IPS-15b (cell line): ENCODE measurements at regions not wholly inside any gene's neighbourhood (a gene's known extent, or its start where the extent isn't known, plus 50 kb on each side); places are given as distances from the start of the nearest gene placed in this dataset.

Source experiments
- H3K27me3 ChIP-seq: one replicate; pipeline ENCODE4 v1.6.1; 2013; ENCODE audit warnings: low read length; ENCODE audit not compliant: control insufficient read depth, insufficient read depth
- H3K36me3 ChIP-seq: one replicate; pipeline ENCODE4 v1.6.1; 2013; ENCODE audit warnings: low read length; ENCODE audit not compliant: control insufficient read depth, insufficient read depth
- H3K4me1 ChIP-seq: one replicate; pipeline ENCODE4 v1.6.1; 2013; ENCODE audit warnings: mild to moderate bottlenecking, low read length; ENCODE audit not compliant: control insufficient read depth, insufficient read depth
- H3K4me3 ChIP-seq: one replicate; pipeline ENCODE4 v1.5.1; 2013; ENCODE audit warnings: low read depth, low read length
- H3K9ac ChIP-seq: one replicate; pipeline ENCODE4 v1.6.1; 2013; ENCODE audit warnings: low read depth, mild to moderate bottlenecking, low read length
- H3K9me3 ChIP-seq: one replicate; pipeline ENCODE4 v1.6.1; 2013; ENCODE audit warnings: mild to moderate bottlenecking, low read length; ENCODE audit not compliant: control insufficient read depth, insufficient read depth

DNA sequence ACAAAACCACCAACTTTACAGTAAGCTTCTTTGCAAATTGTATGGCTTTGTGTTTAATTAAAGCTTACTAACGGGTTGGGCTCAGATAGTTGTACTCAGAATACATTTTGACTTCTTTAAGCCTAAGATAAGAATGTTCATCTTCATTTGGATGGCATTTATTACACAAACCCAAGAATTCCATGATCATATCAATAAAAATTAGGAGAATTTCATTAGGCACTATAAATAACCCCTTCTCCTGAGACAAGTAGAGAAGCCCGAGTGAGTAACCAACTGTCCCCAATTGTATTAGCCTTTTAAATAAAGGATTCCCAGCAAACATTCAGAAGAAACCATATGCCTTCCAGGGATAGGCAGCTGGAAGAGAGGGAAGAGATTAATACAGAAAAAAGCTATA is 504.7 kb downstream of the KCNJ2 start:
- H3K4me1 ChIP-seq = no peaks in the 10 kb centered on the region

DNA sequence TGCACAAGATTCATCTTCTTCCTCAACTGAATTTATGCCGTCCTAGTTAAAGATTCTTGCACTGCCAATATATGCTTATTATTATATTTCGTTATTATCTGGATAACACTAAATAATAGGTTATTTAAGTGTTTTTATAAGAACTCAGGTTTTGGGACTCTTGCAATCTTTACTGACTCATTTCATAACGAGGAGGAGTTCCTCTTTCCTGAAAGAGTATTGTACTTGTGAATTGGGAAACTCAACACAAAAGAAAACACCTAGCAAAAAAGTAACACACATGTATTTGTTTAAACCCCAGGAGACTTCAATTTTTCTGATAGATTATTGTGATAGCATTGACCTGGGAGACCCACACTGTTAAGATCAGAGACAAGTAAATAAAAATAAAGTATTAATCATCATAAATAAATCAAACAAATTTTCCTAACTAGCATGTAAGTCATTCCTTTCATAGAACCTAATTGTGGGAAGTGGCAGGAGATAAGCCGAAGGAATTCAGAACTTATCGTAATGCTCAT is 505.8 kb downstream of the KCNJ2 start:
- Histone ChIP-seq H3K9ac (no peak overlapping the region), H3K36me3 (no peaks in the 10 kb centered on the region), H3K4me3 (no peak overlapping the region), H3K9me3 (no peaks in the 10 kb centered on the region), H3K4me1 (no peaks in the 10 kb centered on the region), H3K27me3 (no peaks in the 10 kb centered on the region)

More for the DNA sequence above, 504.7 kb downstream of the KCNJ2 start:
- no peaks in the 10 kb centered on the region for H3K36me3 ChIP-seq
- H3K9ac ChIP-seq = no peak overlapping the region
- H3K27me3 ChIP-seq = no peaks in the 10 kb centered on the region
- no peaks in the 10 kb centered on the region for H3K9me3 ChIP-seq
- H3K4me3 ChIP-seq = no peak overlapping the region

DNA sequence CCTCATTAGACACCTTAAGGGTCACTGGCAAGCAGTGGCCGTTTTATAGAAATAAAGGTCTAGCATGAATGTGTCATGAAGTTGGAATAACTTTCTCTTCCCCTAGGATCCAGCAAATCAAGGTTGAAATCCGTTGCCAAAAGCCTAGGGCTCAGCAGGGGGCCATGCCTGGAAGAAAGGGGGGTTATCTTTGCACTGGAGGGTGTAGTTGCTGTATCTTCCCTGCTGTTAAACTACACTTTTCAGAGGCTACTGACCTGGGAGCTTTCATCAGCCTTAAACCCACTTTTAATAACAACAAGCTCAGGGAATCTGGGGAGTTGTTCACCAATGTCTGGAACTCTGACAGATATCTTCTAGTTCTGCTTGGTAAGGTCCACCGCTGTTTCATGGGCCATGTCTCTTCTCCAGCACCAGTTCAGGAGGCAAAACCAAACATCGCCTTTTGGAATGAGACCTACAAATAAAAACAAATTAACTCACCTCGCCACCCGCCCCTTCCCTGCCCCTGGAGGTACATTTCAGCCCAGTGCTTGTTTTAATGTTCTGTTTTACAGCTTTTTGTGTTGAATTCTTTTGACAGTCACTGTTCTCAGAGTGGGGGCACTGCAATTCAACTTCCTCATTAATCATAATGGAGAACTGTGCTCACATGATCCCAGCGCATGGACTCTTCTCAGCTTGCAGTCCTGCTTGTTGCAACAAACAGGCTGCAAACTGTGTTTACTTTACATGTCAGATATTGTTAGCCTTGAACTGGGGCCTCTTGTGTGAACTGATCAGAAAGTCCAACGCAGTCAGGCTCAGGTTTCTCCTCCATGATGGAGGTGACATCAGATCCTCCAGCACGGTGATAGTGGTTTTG is 508.7 kb downstream of the KCNJ2 start:
- no peaks in the 10 kb centered on the region for H3K27me3 ChIP-seq

DNA sequence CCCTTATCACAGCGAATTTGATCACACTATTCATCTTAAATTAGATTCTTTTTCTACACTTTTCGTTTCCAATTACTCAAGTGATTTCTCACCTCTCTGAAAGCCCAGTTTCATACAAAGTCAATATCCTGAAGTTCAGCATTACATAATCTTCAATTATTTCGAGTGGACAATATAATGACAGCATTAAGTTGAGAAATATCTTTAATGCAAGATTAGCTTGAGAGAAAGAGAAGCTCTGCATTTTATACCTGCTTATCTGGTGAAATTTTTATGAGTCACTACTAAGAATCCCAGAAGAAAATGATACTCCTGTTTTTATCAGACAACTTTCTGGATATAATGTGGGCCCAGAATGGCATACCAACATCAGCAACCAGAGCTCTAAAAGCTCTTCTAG is 509.6 kb downstream of the KCNJ2 start:
- Histone ChIP-seq H3K27me3 (no peaks in the 10 kb centered on the region), H3K9ac (no peak overlapping the region), H3K4me1 (peaks cover 1% of the 10 kb centered on the region), H3K9me3 (no peaks in the 10 kb centered on the region), H3K36me3 (no peaks in the 10 kb centered on the region), H3K4me3 (no peak overlapping the region)

More for the DNA sequence above, 508.7 kb downstream of the KCNJ2 start:
- Histone ChIP-seq H3K4me1 (no peaks in the 10 kb centered on the region), H3K9me3 (no peaks in the 10 kb centered on the region), H3K36me3 (no peaks in the 10 kb centered on the region), H3K4me3 (no peak overlapping the region), H3K9ac (no peak overlapping the region)

DNA sequence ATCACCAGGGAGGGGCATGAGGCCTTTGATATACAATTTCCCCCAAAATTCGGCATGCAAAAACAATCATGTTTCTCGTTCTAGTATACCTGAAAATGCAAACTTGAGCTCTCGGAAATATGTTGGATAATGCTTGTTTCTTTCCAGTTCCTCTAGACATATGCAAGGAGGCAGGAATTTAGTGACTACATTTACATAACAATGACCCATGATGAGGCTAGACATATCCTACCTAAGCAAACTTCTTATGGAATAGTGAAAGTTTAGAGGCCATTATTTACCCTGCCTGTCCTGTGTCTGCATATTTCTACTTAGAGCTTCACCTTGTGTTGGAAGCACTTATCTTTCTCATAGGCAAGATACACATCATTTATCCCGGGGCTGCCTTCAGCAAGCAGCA is 514.6 kb downstream of the KCNJ2 start:
- Histone ChIP-seq H3K27me3 (no peaks in the 10 kb centered on the region), H3K9me3 (no peaks in the 10 kb centered on the region), H3K36me3 (no peaks in the 10 kb centered on the region), H3K9ac (no peak overlapping the region), H3K4me3 (no peak overlapping the region), H3K4me1 (peaks cover 3% of the 10 kb centered on the region)

DNA sequence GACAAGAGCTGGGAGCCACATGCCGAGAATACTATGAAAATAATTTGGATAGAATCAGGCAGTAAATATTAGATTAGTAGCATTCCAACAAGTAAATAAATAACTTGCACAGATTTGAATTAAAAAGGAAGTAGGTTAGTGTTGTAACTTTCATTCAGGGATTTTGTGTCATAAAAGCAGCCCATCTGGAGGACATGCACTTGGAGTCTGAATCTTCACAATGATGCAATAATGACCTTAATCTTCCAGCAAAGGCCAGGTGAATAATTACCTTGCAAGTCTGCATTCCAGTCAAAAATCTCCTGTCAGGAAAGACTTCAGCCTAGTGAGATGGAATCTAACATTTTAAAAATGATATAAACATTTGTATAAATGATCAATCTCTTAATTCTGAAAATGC is 518.1 kb downstream of the KCNJ2 start:
- H3K4me3 ChIP-seq = no peak overlapping the region
- H3K27me3 ChIP-seq = no peaks in the 10 kb centered on the region

DNA sequence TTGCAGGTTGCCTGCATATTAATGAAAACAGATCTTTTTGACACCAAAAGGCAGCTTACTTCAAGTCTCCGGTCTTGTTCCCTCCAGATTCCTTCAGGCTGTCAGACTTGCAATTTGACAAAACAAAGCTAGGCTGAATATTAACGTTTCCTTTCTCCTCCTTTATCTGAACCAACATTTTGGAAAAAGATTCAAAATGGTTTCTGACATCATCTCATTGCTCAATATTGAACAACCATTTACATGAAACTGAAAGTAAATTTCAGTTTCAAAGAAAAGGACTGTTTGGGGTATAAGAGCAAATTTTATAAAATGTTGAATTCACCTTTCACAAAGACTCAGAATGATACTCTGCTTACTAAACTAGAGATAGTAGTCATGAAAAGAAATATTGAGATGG is 521.8 kb downstream of the KCNJ2 start:
- Histone ChIP-seq H3K9ac (no peak overlapping the region), H3K36me3 (no peaks in the 10 kb centered on the region), H3K9me3 (no peaks in the 10 kb centered on the region), H3K4me1 (no peaks in the 10 kb centered on the region), H3K4me3 (no peak overlapping the region), H3K27me3 (no peaks in the 10 kb centered on the region)

More for the DNA sequence above, 518.1 kb downstream of the KCNJ2 start:
- no peaks in the 10 kb centered on the region for H3K9me3 ChIP-seq
- H3K4me1 ChIP-seq = peaks cover 3% of the 10 kb centered on the region
- H3K36me3 ChIP-seq = no peaks in the 10 kb centered on the region
- H3K9ac ChIP-seq = no peak overlapping the region

DNA sequence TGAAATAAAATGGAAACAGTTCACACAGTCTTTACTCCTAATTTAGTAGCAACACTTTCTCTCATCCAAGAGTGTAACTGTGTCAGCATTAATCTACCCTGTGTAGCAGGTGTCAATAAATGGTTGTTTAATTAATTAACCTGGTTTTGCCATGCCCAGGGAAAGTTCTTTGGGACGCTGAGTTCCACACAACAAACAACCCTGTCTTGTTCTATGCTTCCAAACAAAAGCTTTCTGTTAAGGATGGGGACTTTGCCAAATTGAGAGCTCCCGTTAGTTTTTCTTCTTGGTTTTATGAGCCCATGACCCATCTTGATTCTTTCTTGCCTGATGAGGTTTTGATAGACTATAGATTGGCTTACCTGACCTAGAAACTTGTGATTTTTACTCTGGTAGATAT is 530.1 kb downstream of the KCNJ2 start:
- H3K4me3 ChIP-seq = no peak overlapping the region
- H3K4me1 ChIP-seq = no peaks in the 10 kb centered on the region
- H3K9me3 ChIP-seq = no peaks in the 10 kb centered on the region
- no peaks in the 10 kb centered on the region for H3K27me3 ChIP-seq
- no peaks in the 10 kb centered on the region for H3K36me3 ChIP-seq
- H3K9ac ChIP-seq = no peak overlapping the region

DNA sequence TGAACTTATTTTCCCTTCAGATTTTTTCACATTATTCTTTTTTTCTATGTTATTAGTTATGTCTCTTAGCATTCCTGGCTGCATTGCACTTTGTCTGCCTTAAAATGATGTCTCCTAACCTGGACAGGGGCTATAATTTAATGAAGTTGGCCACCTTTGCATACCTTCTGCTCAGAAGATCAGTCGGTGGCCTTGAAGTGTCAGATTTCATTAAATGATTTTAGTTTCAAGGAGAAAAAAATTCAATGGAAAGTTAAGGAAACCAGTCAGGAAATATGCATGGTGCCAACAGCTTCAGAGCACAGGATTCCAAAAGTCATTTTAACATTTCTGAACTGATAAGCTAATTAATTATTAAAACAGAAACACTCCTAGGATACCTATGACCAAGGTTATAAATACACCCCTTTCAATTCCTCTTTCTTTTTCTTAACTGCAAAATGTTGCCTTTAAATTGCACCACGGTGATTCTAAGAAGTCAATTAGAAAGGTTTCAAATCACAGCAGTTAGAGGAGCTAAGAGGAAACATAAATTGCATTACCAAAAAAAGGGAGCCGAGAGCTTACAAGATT is 533.4 kb downstream of the KCNJ2 start:
- Histone ChIP-seq H3K27me3 (no peaks in the 10 kb centered on the region), H3K4me1 (no peaks in the 10 kb centered on the region), H3K9ac (no peak overlapping the region), H3K4me3 (no peak overlapping the region), H3K9me3 (no peaks in the 10 kb centered on the region), H3K36me3 (no peaks in the 10 kb centered on the region)

DNA sequence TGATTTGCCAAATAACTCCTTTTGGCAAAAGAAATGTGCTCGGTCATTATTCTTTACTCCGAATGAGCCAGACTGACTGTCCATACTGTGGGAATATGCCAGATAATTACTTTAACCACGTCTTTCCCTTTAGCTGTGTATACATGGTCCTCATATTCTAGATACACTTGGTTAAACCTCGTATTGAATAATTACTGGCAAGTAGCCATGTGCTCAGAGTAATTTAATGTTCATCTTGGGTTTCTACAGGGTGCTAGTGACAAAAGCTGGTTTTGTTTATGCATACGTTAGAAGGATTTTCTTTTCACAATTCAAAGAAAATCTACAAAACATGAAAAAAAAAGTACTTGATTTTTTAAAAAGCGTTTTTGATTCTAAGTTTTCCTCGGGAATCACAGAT is 540.3 kb downstream of the KCNJ2 start:
- Histone ChIP-seq H3K4me1 (no peaks in the 10 kb centered on the region), H3K9ac (no peak overlapping the region), H3K36me3 (no peaks in the 10 kb centered on the region), H3K9me3 (no peaks in the 10 kb centered on the region), H3K4me3 (no peak overlapping the region), H3K27me3 (no peaks in the 10 kb centered on the region)

DNA sequence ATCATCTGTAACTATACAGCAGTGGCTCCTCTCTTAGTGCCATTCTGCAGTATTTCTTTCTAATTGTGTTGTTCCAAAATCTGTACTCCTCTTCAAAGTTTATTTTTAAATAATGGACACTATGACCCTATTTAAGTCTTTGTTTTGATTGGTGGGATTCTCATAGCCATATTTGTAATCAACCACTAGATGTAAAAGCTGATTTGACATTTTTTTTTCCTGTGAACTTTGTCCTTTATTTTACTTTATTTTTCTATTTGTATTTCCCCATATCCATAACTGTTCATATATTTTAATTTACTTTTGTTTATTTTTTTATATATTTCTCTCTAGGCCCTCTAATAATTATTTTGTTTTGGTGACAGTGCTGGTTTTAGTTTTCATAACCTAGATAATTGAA is 544.4 kb downstream of the KCNJ2 start:
- H3K4me3 ChIP-seq = no peak overlapping the region
- no peak overlapping the region for H3K9ac ChIP-seq
- no peaks in the 10 kb centered on the region for H3K9me3 ChIP-seq
- H3K4me1 ChIP-seq = no peaks in the 10 kb centered on the region
- H3K27me3 ChIP-seq = no peaks in the 10 kb centered on the region
- H3K36me3 ChIP-seq = no peaks in the 10 kb centered on the region

DNA sequence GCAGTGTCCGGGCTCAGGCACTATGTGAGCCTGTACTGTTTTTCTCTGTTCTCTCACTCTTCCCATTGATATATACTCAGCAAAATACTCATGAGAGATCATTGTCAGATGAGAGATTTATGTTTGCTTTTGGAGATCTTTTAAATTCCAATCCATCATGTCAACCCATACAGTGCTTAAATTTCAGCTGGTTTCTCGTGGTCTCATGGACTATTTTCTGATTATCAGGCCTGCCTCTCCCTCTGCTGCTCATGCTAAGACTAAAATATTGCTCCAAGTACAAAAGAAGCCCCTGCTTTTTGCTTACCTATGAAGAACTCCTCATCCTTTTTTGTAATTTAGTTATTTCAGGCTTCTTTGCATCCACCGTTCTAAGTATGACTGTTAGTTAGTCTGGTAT is 547.2 kb downstream of the KCNJ2 start:
- H3K4me1 ChIP-seq = no peaks in the 10 kb centered on the region
- H3K27me3 ChIP-seq = no peaks in the 10 kb centered on the region
- no peak overlapping the region for H3K9ac ChIP-seq
- H3K4me3 ChIP-seq = no peak overlapping the region
- no peaks in the 10 kb centered on the region for H3K36me3 ChIP-seq
- H3K9me3 ChIP-seq = no peaks in the 10 kb centered on the region
